GM21528 (cell line): ENCODE measurements at regions not wholly inside any gene's neighbourhood (a gene's known extent, or its start where the extent isn't known, plus 50 kb on each side); places are given as distances from the start of the nearest gene placed in this dataset.

ENCODE experiments used
- ATAC-seq: cut with Tn5 transposase; IDR thresholded peaks from one replicate; pipeline ENCODE4 v1.9.1; 2021; ENCODE audit warnings: mild to moderate bottlenecking, moderate library complexity; ENCODE audit not compliant: unreplicated experiment, low FRiP score

DNA sequence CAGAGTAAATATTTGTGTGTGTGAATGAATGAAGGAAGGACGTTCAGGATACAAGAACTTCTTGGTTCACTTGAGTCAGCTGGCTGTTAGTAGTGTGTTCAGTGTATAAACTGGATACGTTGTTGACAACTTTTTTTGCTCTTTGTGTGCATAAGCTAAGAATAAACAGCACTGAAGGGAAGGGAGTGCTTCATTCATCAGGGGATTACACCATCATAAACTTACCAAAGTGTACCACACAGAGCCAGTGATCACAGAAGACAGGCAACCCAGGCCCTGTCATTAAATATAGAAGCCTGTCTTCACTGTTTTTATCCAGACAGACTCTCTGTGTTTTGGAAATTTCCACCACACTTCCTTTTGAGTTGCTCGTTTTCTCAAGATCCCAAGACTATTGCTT is 55.5 kb upstream of the MEF2C start:
- ATAC-seq: no peak

DNA sequence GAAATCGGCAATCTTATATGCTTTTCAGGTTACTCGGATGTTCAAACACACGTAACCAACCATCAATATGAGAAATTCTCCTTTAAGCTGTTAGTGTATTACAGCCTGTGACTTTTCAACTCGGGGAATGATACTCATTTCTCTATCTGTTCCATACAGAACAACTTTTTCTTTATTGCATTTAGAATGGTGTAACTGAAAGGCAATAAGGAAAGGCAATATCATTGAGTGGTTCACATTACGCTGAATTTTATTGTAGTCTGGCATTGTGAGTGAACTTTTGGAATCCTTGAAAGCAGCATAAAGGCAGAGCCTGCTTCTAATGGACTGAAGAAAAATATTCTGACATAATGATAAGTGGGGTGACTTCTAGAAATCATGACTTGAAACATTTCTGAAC is 54.4 kb upstream of the MEF2C start:
- no peak for ATAC-seq

DNA sequence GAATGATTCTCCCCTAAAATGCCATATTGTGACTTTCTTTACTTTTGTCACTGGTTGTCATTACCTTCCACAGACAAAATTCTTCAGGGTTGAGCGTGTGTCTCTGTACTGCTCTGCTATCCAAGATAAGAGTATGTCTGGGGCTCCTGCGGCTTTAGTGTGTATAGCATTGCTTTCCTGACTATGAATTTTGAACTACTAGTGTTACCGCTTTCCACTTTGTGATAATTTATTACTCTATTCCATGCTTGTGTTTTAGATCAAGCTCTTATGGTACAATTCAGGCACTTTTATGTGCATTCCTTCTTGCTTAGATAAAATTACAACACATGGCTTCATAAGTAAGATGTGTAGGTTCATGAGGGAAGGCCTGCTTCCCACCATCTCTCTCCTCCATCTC is 51.5 kb upstream of the MEF2C start:
- no peak for ATAC-seq
